ENCODE measurements at regions not wholly inside any gene's neighbourhood (a gene's known extent, or its start where the extent isn't known, plus 50 kb on each side); places are given as distances from the start of the nearest gene placed in this dataset.

GRCh38 chr5:166431456-166431855, 1860.0 kb upstream of the WWC1 start:
- no peaks in the 10 kb centered on the region for H3K36me3 ChIP-seq (ENCODE audit: insufficient read depth, low read length)
- BruUV-seq (replicated peaks): no TSS peak
- no peak overlapping the region for H3K27ac ChIP-seq (ENCODE audit: low read depth, low read length, poor library complexity, severe bottlenecking)
- intact Hi-C loops (cut with micrococcal nuclease; ENCODE audit: unreplicated experiment): no loop called here
- H3K79me2 ChIP-seq (ENCODE audit: insufficient read depth, low read depth, low read length): no peaks in the 10 kb centered on the region
- H3K4me3 ChIP-seq (ENCODE audit: low read depth, low read length, poor library complexity, severe bottlenecking): no peak overlapping the region
- no peaks in the 10 kb centered on the region for H3K9me3 ChIP-seq (ENCODE audit: low read length)
- H4K20me1 ChIP-seq (ENCODE audit: insufficient read depth, low read length): no peaks in the 10 kb centered on the region
- no peak overlapping the region for H3K4me2 ChIP-seq (ENCODE audit: low read length)
- H2AFZ ChIP-seq (ENCODE audit: low read length): no peak overlapping the region
- DNase-seq (ENCODE audit: low spot score): no peak
- no peak for TF ChIP-seq EZH2phosphoT487 (IDR thresholded peaks at IDR 0.05; ENCODE audit: borderline replicate concordance, low read depth, low read length)
- no peak for TF ChIP-seq CTCF (conservative IDR thresholded peaks at IDR 0.05; ENCODE audit: low read length)
- ChIA-PET POLR2A (no interaction called here), CTCF (ENCODE audit: unreplicated experiment) (no interaction called here)
- no peaks in the 10 kb centered on the region for H3K4me1 ChIP-seq (ENCODE audit: insufficient read depth, low read length, poor library complexity, severe bottlenecking)
- H3K9me2 ChIP-seq (ENCODE audit: insufficient read depth, low read length): no peaks in the 10 kb centered on the region

GRCh38 chr5:166433679-166434078, 1857.8 kb upstream of the WWC1 start:
- CTCF ChIA-PET (ENCODE audit: unreplicated experiment): no interaction called here
- intact Hi-C loops (cut with micrococcal nuclease; ENCODE audit: unreplicated experiment): no loop called here
- no peak for TF ChIP-seq CTCF (conservative IDR thresholded peaks at IDR 0.05; ENCODE audit: low read length)
- TF ChIP-seq EZH2phosphoT487 (IDR thresholded peaks at IDR 0.05; ENCODE audit: borderline replicate concordance, low read depth, low read length): no peak

GRCh38 chr5:166436872-166437271, 1854.6 kb upstream of the WWC1 start:
- no peak overlapping the region for H3K27ac ChIP-seq (ENCODE audit: low read depth, low read length, poor library complexity, severe bottlenecking)
- intact Hi-C loops (cut with micrococcal nuclease; ENCODE audit: unreplicated experiment): no loop called here
- H2AFZ ChIP-seq (ENCODE audit: low read length): no peak overlapping the region
- H3K36me3 ChIP-seq (ENCODE audit: insufficient read depth, low read length): no peaks in the 10 kb centered on the region
- no peak for DNase-seq (ENCODE audit: low spot score)
- no peak overlapping the region for H3K4me2 ChIP-seq (ENCODE audit: low read length)
- no peaks in the 10 kb centered on the region for H3K79me2 ChIP-seq (ENCODE audit: insufficient read depth, low read depth, low read length)
- no peak for TF ChIP-seq CTCF (conservative IDR thresholded peaks at IDR 0.05; ENCODE audit: low read length)
- TF ChIP-seq EZH2phosphoT487 (IDR thresholded peaks at IDR 0.05; ENCODE audit: borderline replicate concordance, low read depth, low read length): no peak
- ChIA-PET CTCF (ENCODE audit: unreplicated experiment) (no interaction called here), POLR2A (no interaction called here)
- H3K4me1 ChIP-seq (ENCODE audit: insufficient read depth, low read length, poor library complexity, severe bottlenecking): no peaks in the 10 kb centered on the region
- no TSS peak for BruUV-seq (replicated peaks)
- no peaks in the 10 kb centered on the region for H3K9me3 ChIP-seq (ENCODE audit: low read length)
- no peaks in the 10 kb centered on the region for H3K9me2 ChIP-seq (ENCODE audit: insufficient read depth, low read length)
- no peaks in the 10 kb centered on the region for H4K20me1 ChIP-seq (ENCODE audit: insufficient read depth, low read length)
- H3K4me3 ChIP-seq (ENCODE audit: low read depth, low read length, poor library complexity, severe bottlenecking): no peak overlapping the region

More at GRCh38 chr5:166433679-166434078, 1857.8 kb upstream of the WWC1 start:
- H3K27ac ChIP-seq (ENCODE audit: low read depth, low read length, poor library complexity, severe bottlenecking): no peak overlapping the region
- no TSS peak for BruUV-seq (replicated peaks)
- no peak overlapping the region for H2AFZ ChIP-seq (ENCODE audit: low read length)
- H3K36me3 ChIP-seq (ENCODE audit: insufficient read depth, low read length): no peaks in the 10 kb centered on the region
- H3K9me3 ChIP-seq (ENCODE audit: low read length): no peaks in the 10 kb centered on the region
- no peak overlapping the region for H3K4me2 ChIP-seq (ENCODE audit: low read length)
- DNase-seq (ENCODE audit: low spot score): no peak
- H3K79me2 ChIP-seq (ENCODE audit: insufficient read depth, low read depth, low read length): no peaks in the 10 kb centered on the region
- H4K20me1 ChIP-seq (ENCODE audit: insufficient read depth, low read length): no peaks in the 10 kb centered on the region
- H3K4me3 ChIP-seq (ENCODE audit: low read depth, low read length, poor library complexity, severe bottlenecking): no peak overlapping the region
- no peaks in the 10 kb centered on the region for H3K9me2 ChIP-seq (ENCODE audit: insufficient read depth, low read length)
- POLR2A ChIA-PET: interaction anchor here (0.6 kb wide), 1 partner anchor 138 kb away, joined by 3 read pairs; no protein-coding TSS in a partner anchor
- no peaks in the 10 kb centered on the region for H3K4me1 ChIP-seq (ENCODE audit: insufficient read depth, low read length, poor library complexity, severe bottlenecking)
